HFF-Myc (cell line): ENCODE measurements at regions not wholly inside any gene's neighbourhood (a gene's known extent, or its start where the extent isn't known, plus 50 kb on each side); places are given as distances from the start of the nearest gene placed in this dataset.

Source experiments
- DNase-seq: peaks from one replicate; pipeline ENCODE4 v3.0.0-alpha.2; 2011; ENCODE audit warnings: low read depth; ENCODE audit errors: extremely low read depth
- H3K4me3 ChIP-seq: replicated peaks from 2 replicates; pipeline ENCODE4 v1.5.1; 2011; ENCODE audit warnings: low read depth, mild to moderate bottlenecking, control low read depth, low read length
- CTCF ChIP-seq: IDR thresholded peaks from 2 replicates; pipeline ENCODE4 v1.5.1; 2012; ENCODE audit warnings: mild to moderate bottlenecking, low read depth, low read length, control low read depth; ENCODE audit errors: missing control alignments

- TF ChIP-seq CTCF = no peak
- no peak overlapping the region for H3K4me3 ChIP-seq
Measured at GRCh38 chr5:91652678-91653077, 269.6 kb upstream of the ARRDC3 start.

GRCh38 chr5:91651704-91652103 lies 268.6 kb upstream of the ARRDC3 start:
- no peak for DNase-seq
- H3K4me3 ChIP-seq = no peak overlapping the region
- TF ChIP-seq CTCF = no peak

More at GRCh38 chr5:91652678-91653077, 269.6 kb upstream of the ARRDC3 start:
- no peak for DNase-seq

GRCh38 chr5:91645347-91645746 lies 262.2 kb upstream of the ARRDC3 start:
- TF ChIP-seq CTCF = no peak
- no peak for DNase-seq
- H3K4me3 ChIP-seq = no peak overlapping the region

GRCh38 chr5:91643797-91644196 lies 260.7 kb upstream of the ARRDC3 start:
- no peak for DNase-seq
- H3K4me3 ChIP-seq = no peak overlapping the region
- no peak for TF ChIP-seq CTCF

- no peak for DNase-seq
- no peak for TF ChIP-seq CTCF
- H3K4me3 ChIP-seq = no peak overlapping the region
Measured at GRCh38 chr5:91642581-91642980, 259.5 kb upstream of the ARRDC3 start.

- TF ChIP-seq CTCF = peak; percentile 24
- DNase-seq = peak; percentile 22
- H3K4me3 ChIP-seq = no peak overlapping the region
Measured at GRCh38 chr5:91641730-91642350, 258.7 kb upstream of the ARRDC3 start.

- no peak for TF ChIP-seq CTCF
- no peak for DNase-seq
Measured at GRCh38 chr5:91639744-91640143, 256.6 kb upstream of the ARRDC3 start.

More at GRCh38 chr5:91639744-91640143, 256.6 kb upstream of the ARRDC3 start:
- H3K4me3 ChIP-seq = no peak overlapping the region
